Naive thymus-derived CD8-positive, alpha-beta T cell (primary cell): ENCODE measurements at regions not wholly inside any gene's neighbourhood (a gene's known extent, or its start where the extent isn't known, plus 50 kb on each side); places are given as distances from the start of the nearest gene placed in this dataset.

Source experiments
- ATAC-seq, 2 donors: fragments of 150-1000 bp; cut with Tn5 transposase in 1 of 2; sonication (Bioruptor Pico), chemical (Tn5 transposase) in 1 of 2; 1 replicate in 1 of 2; 2 replicates in 1 of 2; pipeline ENCODE4 v1.10.0; 2021; ENCODE audit warnings: mild to moderate bottlenecking in 2 of 2, moderate library complexity in 2 of 2
- POLR2A ChIA-PET: fragments of 350-600 bp; sonication (Branson Sonifier 250); formaldehyde crosslinking; loops from one replicate; lab custom pipeline; 2021; ENCODE audit warnings: antibody characterized with exemption; lab: Charles Lee
- DNase-seq, 10 donors: peaks; one replicate each; pipeline versions ENCODE4 v3.0.0 to v3.0.0-alpha.2; 2020 to 2022
- H3K27ac Mint-ChIP-seq, 10 donors: one replicate each; pipeline ENCODE4 v1.8.0; 2020 to 2022; ENCODE audit warnings: mild to moderate bottlenecking in 10 of 10, mixed read lengths in 10 of 10, moderate library complexity in 4 of 10, inconsistent platforms in 1 of 10
- H3K27me3 Mint-ChIP-seq, 5 donors: one replicate each; pipeline ENCODE4 v1.8.0; 2021 to 2022; ENCODE audit warnings: mixed read lengths in 5 of 5
- H3K36me3 Mint-ChIP-seq, 3 donors: one replicate each; pipeline ENCODE4 v1.8.0; 2020 to 2022; ENCODE audit warnings: mixed read lengths in 3 of 3, mild to moderate bottlenecking in 2 of 3, inconsistent platforms in 1 of 3
- H3K4me1 Mint-ChIP-seq, 4 donors: one replicate each; pipeline ENCODE4 v1.8.0; 2021 to 2022; ENCODE audit warnings: mixed read lengths in 4 of 4
- H3K4me3 Mint-ChIP-seq, 10 donors: one replicate each; pipeline ENCODE4 v1.8.0; 2020 to 2022; ENCODE audit warnings: mild to moderate bottlenecking in 10 of 10, mixed read lengths in 10 of 10, moderate library complexity in 6 of 10, inconsistent platforms in 1 of 10
- H3K9me3 Mint-ChIP-seq, 9 donors: one replicate each; pipeline ENCODE4 v1.8.0; 2020 to 2022; ENCODE audit warnings: mixed read lengths in 9 of 9, mild to moderate bottlenecking in 3 of 9, inconsistent platforms in 1 of 9, moderate library complexity in 1 of 9

DNA sequence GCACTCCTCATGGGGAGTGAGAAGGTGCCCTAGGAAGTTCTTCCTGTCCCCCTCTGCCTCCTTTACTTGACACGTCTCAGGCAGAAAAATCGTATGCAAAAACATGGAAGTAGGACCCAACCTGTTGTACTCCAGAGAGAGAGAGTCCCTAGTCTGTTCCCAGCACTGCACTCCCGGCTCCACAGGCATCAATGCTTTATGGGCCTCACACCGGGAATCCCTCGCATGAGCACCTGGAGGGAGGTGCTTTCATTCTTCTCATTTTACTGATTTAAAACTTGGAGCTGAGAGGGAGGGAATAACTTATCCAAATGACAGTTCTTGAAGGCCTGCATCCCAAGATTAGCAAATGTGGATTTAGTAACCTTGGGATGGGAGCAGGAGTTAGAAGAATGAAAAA is 1101.4 kb downstream of the BCL11B start:
- peaks cover 0 to 3% (median 0%) of the 10 kb centered on the region in 3 donors for H3K36me3 Mint-ChIP-seq
- H3K4me1 Mint-ChIP-seq: peaks cover 52 to 100% (median 97%) of the 10 kb centered on the region in 4 donors
- no peaks in the 10 kb centered on the region for H3K9me3 Mint-ChIP-seq
- no peaks in the 10 kb centered on the region for H3K27me3 Mint-ChIP-seq
- H3K4me3 Mint-ChIP-seq: peak overlapping the region in 9 of 10 donors; percentile 3 to 91 (median 63)
- POLR2A ChIA-PET: interaction anchor here (1.2 to 16.7 kb wide), 5 partner anchors 16 to 39 kb away, joined by 3 to 361 read pairs (median 9); no protein-coding TSS in a partner anchor
- no peak for ATAC-seq
- H3K27ac Mint-ChIP-seq: peak overlapping the region; percentile 90 to 99 (median 97)
- no peak for DNase-seq

DNA sequence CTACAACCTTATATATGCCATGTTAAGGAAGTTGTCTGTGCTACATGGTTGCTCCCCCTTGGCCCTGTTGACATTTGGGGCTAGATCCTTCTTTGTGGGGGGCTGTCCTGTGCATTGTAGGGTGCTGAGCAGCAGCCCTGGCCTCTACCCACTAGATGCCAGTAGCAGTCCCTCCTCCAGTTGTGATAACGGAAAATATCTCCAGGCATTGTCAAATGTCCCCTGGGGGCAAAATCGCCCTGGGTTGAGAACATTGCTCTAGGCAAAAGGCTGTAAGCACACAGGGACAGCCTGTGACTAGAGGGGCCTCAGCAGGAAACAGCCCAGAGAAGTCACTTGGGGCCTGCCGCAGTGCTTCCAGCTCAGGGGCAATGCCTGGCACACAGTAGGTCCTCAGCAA is 1100.3 kb downstream of the BCL11B start:
- Mint-ChIP-seq H3K27me3 (no peaks in the 10 kb centered on the region), H3K4me3 (peak overlapping the region; percentile 24 to 91 (median 84)), H3K36me3 (peaks cover 0 to 3% (median 0%) of the 10 kb centered on the region in 3 donors), H3K9me3 (no peaks in the 10 kb centered on the region), H3K27ac (peak overlapping the region; percentile 90 to 99 (median 97)), H3K4me1 (peaks cover 54 to 100% (median 97%) of the 10 kb centered on the region in 4 donors)
- no peak for ATAC-seq
- POLR2A ChIA-PET: interaction anchor here (0.6 to 16.7 kb wide), 5 partner anchors 15 to 1101 kb away, joined by 4 to 361 read pairs (median 26); partner anchors contain the start of gene BCL11B
- peak in 3 of 10 donors; percentile 43 to 73 (median 44) for DNase-seq

DNA sequence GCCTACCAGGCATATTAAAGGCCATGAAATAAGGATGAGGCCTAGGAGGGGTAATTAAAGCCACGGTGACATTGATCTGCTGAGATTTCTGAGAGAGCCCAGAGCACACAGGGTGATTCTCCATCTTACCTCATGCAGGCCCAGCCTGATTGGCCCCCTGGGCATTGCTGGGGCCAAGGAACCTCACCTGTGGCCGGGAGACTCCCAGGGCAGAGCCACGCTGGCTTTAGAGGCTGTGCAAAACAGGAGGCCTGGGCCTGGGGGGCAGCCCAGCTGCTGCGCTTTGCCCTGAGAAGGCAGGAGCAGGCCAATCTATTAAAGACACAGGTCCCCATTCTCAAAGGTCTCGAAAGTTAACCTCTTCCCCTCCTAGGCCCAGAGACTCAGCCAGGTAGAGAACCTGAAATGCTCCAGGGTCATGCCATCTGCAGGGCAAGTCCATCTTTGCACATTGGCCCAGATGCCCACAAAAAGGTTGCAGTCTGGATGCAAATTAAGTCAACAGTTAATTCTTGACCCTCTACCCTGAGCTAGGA is 1099.7 kb downstream of the BCL11B start:
- no peak for ATAC-seq
- H3K4me1 Mint-ChIP-seq: peaks cover 58 to 100% (median 97%) of the 10 kb centered on the region in 4 donors
- H3K36me3 Mint-ChIP-seq: peaks cover 0 to 3% (median 0%) of the 10 kb centered on the region in 3 donors
- no peaks in the 10 kb centered on the region for H3K27me3 Mint-ChIP-seq
- peak overlapping the region; percentile 90 to 99 (median 97) for H3K27ac Mint-ChIP-seq
- no peak for DNase-seq
- H3K4me3 Mint-ChIP-seq: peak overlapping the region; percentile 66 to 91 (median 87)
- H3K9me3 Mint-ChIP-seq: no peaks in the 10 kb centered on the region
- POLR2A ChIA-PET: interaction anchor here (0.6 to 16.7 kb wide), 22 partner anchors 8 to 1100 kb away, joined by 3 to 361 read pairs (median 6); partner anchors contain the start of gene BCL11B

DNA sequence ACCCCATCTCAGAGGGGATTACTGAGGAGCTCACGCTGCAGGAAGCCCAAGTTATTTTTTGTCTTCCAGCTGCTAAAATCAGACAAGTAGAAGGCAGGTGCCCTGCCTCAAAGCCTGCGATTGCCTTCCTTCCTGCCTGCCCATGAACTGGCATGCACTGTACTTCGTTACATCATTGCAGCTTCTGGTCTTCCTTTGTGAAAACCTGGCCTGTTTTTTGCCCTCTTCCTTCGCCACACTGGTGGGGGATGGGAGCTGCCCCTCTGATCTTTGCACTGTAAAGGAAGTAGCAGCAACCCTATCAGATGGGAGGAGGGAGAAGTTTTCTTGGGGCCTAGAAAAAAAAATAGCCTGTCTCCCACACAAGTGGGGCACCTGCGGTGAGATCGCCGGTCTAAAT is 1098.7 kb downstream of the BCL11B start:
- H3K4me1 Mint-ChIP-seq: peaks cover 57 to 100% (median 98%) of the 10 kb centered on the region in 4 donors

DNA sequence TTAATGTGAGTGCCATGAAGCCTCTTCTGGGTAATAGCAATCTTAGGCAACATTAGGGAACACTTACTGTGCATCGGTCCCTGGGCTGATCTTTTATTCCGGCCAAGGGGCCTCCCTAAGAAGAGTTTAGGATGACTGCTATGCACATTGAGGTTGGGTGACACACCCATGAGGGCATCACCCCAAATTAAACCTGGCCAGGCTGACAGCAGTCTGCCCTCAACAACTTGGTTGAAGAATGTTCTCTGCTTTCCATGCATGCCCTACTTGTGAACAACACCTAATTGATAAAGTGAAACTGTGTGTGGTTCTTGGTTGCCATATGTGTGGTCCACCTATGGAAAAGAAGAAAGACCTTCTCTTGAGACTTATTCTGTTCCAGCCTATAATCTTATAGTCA is 1098.0 kb downstream of the BCL11B start:
- Mint-ChIP-seq H3K9me3 (no peaks in the 10 kb centered on the region), H3K36me3 (peaks cover 0 to 2% (median 0%) of the 10 kb centered on the region in 3 donors), H3K4me3 (peak overlapping the region in 9 of 10 donors; percentile 27 to 91 (median 86)), H3K27me3 (no peaks in the 10 kb centered on the region), H3K4me1 (peaks cover 54 to 99% (median 95%) of the 10 kb centered on the region in 4 donors), H3K27ac (peak overlapping the region; percentile 90 to 99 (median 97))
- POLR2A ChIA-PET: interaction anchor here (0.6 to 16.7 kb wide), 23 partner anchors 8 to 1098 kb away, joined by 3 to 361 read pairs (median 6); partner anchors contain the start of gene BCL11B
- no peak for DNase-seq
- ATAC-seq: peak in 1 of 2 donors; percentile 15

More for the DNA sequence above, 1098.7 kb downstream of the BCL11B start:
- H3K9me3 Mint-ChIP-seq: no peaks in the 10 kb centered on the region
- DNase-seq (peak; percentile 28 to 89 (median 72)), ATAC-seq (peak; percentile 60 to 81)
- POLR2A ChIA-PET: interaction anchor here (0.6 to 16.7 kb wide), 27 partner anchors 9 to 1099 kb away, joined by 3 to 361 read pairs (median 4); partner anchors contain the start of gene BCL11B
- H3K4me3 Mint-ChIP-seq: peak overlapping the region; percentile 66 to 91 (median 87)
- H3K27ac Mint-ChIP-seq: peak overlapping the region; percentile 90 to 99 (median 97)
- H3K36me3 Mint-ChIP-seq: peaks cover 0 to 3% (median 0%) of the 10 kb centered on the region in 3 donors
- no peaks in the 10 kb centered on the region for H3K27me3 Mint-ChIP-seq

DNA sequence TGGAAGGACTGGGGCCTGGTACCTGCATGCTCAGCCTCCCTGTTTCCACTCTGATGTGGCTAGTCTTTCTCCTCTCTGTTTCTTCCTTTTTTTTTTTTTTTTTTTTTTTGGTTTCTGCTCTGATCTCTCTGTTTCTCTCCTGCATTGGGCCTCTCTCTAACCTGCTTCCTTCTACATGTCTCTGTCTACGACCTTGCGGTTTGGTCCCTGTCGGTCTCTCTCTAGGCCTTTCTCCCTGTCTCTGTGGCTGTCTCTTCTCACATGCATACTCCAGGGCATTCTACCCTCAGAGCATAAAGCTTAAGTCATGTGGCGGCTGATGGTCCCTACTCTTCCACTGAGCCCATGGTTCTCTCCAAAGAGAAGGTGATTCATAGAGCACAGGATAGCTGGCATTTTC is 1096.6 kb downstream of the BCL11B start:
- H3K4me3 Mint-ChIP-seq: peak overlapping the region; percentile 53 to 91 (median 66)
- peak overlapping the region; percentile 90 to 99 (median 97) for H3K27ac Mint-ChIP-seq
- peak in 2 of 10 donors; percentile 42 to 44 for DNase-seq
- no peaks in the 10 kb centered on the region for H3K27me3 Mint-ChIP-seq
- peaks cover 51 to 98% (median 94%) of the 10 kb centered on the region in 4 donors for H3K4me1 Mint-ChIP-seq
- ATAC-seq: peak; percentile 27 to 41
- peaks cover 0 to 4% (median 0%) of the 10 kb centered on the region in 3 donors for H3K36me3 Mint-ChIP-seq
- POLR2A ChIA-PET: interaction anchor here (0.5 to 3.1 kb wide), 19 partner anchors 9 to 1097 kb away, joined by 3 to 51 read pairs (median 6); partner anchors contain the start of gene BCL11B
- no peaks in the 10 kb centered on the region for H3K9me3 Mint-ChIP-seq

DNA sequence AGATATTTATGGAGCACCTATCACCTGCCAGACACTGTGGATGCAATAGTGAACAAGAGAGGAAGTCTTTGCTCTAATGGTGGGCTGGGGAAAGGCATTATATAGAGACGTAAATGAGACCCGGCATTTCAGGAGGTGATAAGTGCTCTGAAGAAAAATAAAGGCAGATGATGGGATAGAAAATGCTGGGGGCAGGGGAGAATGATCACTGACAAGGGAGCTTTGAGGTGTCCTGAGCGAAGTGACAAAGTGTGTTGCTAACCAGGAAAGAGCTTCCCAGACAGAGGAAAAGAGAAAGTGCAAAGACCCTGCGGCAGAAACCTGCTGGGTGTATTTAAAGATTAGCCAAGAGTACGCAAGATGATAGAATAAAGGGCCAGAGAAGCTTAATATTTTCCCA is 1096.1 kb downstream of the BCL11B start:
- H3K4me3 Mint-ChIP-seq: peak overlapping the region; percentile 53 to 91 (median 66)
- H3K4me1 Mint-ChIP-seq: peaks cover 48 to 96% (median 92%) of the 10 kb centered on the region in 4 donors
- peaks cover 0 to 4% (median 0%) of the 10 kb centered on the region in 3 donors for H3K36me3 Mint-ChIP-seq
- H3K9me3 Mint-ChIP-seq: no peaks in the 10 kb centered on the region
- DNase-seq: no peak
- peak overlapping the region; percentile 90 to 99 (median 97) for H3K27ac Mint-ChIP-seq
- POLR2A ChIA-PET: interaction anchor here (0.5 to 3.1 kb wide), 18 partner anchors 9 to 1096 kb away, joined by 3 to 51 read pairs (median 6); partner anchors contain the start of gene BCL11B
- ATAC-seq: no peak
- no peaks in the 10 kb centered on the region for H3K27me3 Mint-ChIP-seq

DNA sequence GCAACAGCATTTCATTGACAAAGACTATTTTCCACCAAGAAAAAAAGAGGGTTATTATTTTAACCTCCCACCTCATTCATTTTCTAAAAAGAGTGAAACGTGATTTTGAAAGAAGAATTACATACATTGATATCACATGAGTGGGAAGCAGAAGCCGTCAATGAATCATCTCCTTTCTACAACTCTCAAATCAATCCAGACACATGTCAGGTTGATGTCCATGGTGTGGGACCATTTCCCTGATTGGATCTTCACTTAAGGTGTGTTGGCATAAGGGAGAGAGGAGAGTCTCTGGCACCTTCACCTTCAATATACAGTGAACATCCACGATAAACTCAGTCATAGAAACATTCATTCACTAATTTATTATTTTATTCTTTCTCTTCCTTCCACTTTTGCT is 1095.1 kb downstream of the BCL11B start:
- Mint-ChIP-seq H3K4me1 (peaks cover 47 to 96% (median 91%) of the 10 kb centered on the region in 4 donors), H3K27ac (peak overlapping the region; percentile 90 to 99 (median 97)), H3K36me3 (peaks cover 0 to 4% (median 0%) of the 10 kb centered on the region in 3 donors), H3K27me3 (no peaks in the 10 kb centered on the region), H3K4me3 (peak overlapping the region in 8 of 10 donors; percentile 15 to 91 (median 67)), H3K9me3 (no peaks in the 10 kb centered on the region)
- POLR2A ChIA-PET: interaction anchor here (1.7 to 3.1 kb wide), 4 partner anchors 8 to 37 kb away, joined by 8 to 51 read pairs (median 26); no protein-coding TSS in a partner anchor
- DNase-seq: no peak
- no peak for ATAC-seq

DNA sequence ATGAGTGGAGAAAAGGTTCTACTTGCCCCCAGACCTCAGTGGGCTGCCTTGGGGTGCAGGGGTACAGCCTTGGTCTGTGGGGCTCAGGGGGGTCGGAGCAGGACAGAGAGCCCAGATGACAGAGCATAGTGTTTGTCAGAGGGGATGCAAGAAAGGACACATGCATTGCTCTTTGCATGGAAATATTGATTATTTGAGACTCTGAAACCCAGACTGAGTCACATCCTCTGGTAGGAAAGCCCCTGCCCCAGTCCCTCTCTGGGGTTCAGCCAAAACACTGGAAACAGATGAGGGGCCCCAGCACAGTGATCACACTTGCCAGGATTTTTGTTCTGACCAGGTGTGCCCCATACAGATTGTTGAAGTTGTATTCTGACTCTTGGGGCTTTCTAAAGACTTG is 1094.4 kb downstream of the BCL11B start:
- ATAC-seq (peak in 1 of 2 donors; percentile 16), DNase-seq (peak in 1 of 10 donors; percentile 30)
- H3K27ac Mint-ChIP-seq: peak overlapping the region; percentile 90 to 99 (median 96)
- no peaks in the 10 kb centered on the region for H3K27me3 Mint-ChIP-seq
- H3K4me1 Mint-ChIP-seq: peaks cover 47 to 96% (median 91%) of the 10 kb centered on the region in 4 donors
- H3K36me3 Mint-ChIP-seq: peaks cover 0 to 4% (median 0%) of the 10 kb centered on the region in 3 donors
- POLR2A ChIA-PET: no interaction called here
- no peaks in the 10 kb centered on the region for H3K9me3 Mint-ChIP-seq
- H3K4me3 Mint-ChIP-seq: peak overlapping the region; percentile 8 to 82 (median 54)

DNA sequence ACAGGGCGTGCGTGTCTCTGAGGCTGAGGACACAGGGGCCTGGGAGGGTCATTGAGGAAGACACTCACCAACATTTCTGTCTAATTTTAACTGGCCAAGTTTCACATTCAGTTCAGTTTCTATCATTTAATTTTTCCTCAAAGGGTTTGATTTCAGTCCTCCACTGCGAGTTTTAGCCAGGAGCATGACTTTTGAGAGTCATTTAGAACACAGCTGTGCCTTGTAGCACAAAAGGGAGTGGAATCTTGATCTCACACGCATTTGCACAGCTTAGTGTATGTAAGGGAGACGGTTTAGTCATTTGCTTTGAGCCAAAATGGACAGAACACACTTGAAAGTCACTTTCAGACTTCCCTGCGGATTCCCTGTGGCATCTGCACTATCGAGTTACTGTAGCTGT is 1090.8 kb downstream of the BCL11B start:
- Mint-ChIP-seq H3K4me1 (peaks cover 50 to 96% (median 91%) of the 10 kb centered on the region in 4 donors), H3K27me3 (no peaks in the 10 kb centered on the region), H3K9me3 (peaks cover 0 to 9% (median 0%) of the 10 kb centered on the region in 9 donors), H3K27ac (peak overlapping the region; percentile 82 to 100 (median 89)), H3K4me3 (peak overlapping the region in 9 of 10 donors; percentile 2 to 78 (median 50)), H3K36me3 (peaks cover 0 to 4% (median 0%) of the 10 kb centered on the region in 3 donors)
- DNase-seq (no peak), ATAC-seq (no peak)
- POLR2A ChIA-PET: interaction anchor here (0.9 to 23.8 kb wide), 5 partner anchors 9 to 1086 kb away, joined by 3 to 361 read pairs (median 327); partner anchors contain the start of gene BCL11B

DNA sequence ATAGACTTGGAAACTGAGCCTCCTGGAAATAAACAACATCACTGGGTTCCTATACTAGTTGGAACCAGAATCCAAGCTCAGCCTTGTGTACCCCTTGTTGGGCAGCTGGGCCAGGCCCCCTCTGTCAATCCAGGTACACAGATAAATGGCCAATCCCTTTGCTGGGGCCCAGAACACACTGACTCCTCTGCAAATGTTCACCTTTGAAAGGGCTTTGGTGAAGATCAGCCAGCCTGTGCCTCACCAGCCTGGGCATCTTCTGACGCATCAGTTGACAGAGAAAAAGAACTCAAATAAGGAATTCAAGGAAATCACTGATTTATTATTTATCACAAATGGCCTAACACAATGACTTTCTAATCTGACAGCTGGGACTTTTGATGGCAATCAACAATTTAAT is 1090.2 kb downstream of the BCL11B start:
- ATAC-seq (no peak), DNase-seq (no peak)
- Mint-ChIP-seq H3K4me3 (peak overlapping the region in 9 of 10 donors; percentile 34 to 73 (median 64)), H3K27ac (peak overlapping the region; percentile 86 to 100 (median 96)), H3K36me3 (peaks cover 0 to 4% (median 0%) of the 10 kb centered on the region in 3 donors), H3K27me3 (no peaks in the 10 kb centered on the region), H3K9me3 (peaks cover 0 to 9% (median 0%) of the 10 kb centered on the region in 9 donors), H3K4me1 (peaks cover 47 to 96% (median 90%) of the 10 kb centered on the region in 4 donors)
- POLR2A ChIA-PET: interaction anchor here (0.5 to 23.8 kb wide), 9 partner anchors 8 to 1086 kb away, joined by 3 to 361 read pairs (median 6); partner anchors contain the start of gene BCL11B
